SK-N-SH treated with all-trans-retinoic acid at 6 μM for 48 hours (cell line): ENCODE measurements at regions not wholly inside any gene's neighbourhood (a gene's known extent, or its start where the extent isn't known, plus 50 kb on each side); places are given as distances from the start of the nearest gene placed in this dataset.

Experiments
- CREB5 ChIP-seq: fragments of 250-450 bp; sonication (Bioruptor Pico); IDR thresholded peaks from 2 replicates; pipeline ENCODE4 v1.5.1; 2020; ENCODE audit warnings: low read depth, mild to moderate bottlenecking, moderate library complexity
- CSDC2 ChIP-seq: fragments of 250-450 bp; sonication (Bioruptor Pico); IDR thresholded peaks from 2 replicates; pipeline ENCODE4 v1.5.0; 2020; ENCODE audit warnings: mild to moderate bottlenecking, moderate library complexity
- CSRNP3 ChIP-seq: fragments of 250-450 bp; sonication (Bioruptor Pico); IDR thresholded peaks from 2 replicates; pipeline ENCODE4 v1.5.1; 2021; ENCODE audit warnings: mild to moderate bottlenecking, moderate library complexity
- GLIS3 ChIP-seq: fragments of 250-450 bp; sonication (Bioruptor Pico); IDR thresholded peaks from 2 replicates; pipeline ENCODE4 v1.5.0; 2020; ENCODE audit warnings: mild to moderate bottlenecking, moderate library complexity
- ISL1 ChIP-seq: fragments of 250-450 bp; sonication (Bioruptor Pico); IDR thresholded peaks from 2 replicates; pipeline ENCODE4 v2.1.2; 2022; ENCODE audit warnings: mild to moderate bottlenecking, moderate library complexity
- PATZ1 ChIP-seq: fragments of 250-450 bp; sonication (Bioruptor Pico); IDR thresholded peaks from 2 replicates; pipeline ENCODE4 v1.8.0; 2020; ENCODE audit warnings: mild to moderate bottlenecking, moderate library complexity, borderline replicate concordance
- RARB ChIP-seq: fragments of 250-450 bp; sonication (Bioruptor Pico); IDR thresholded peaks from 2 replicates; pipeline ENCODE4 v1.8.0; 2021; ENCODE audit warnings: mild to moderate bottlenecking, moderate library complexity
- ZNF8 ChIP-seq: fragments of 450-650 bp; formaldehyde crosslinking; IDR thresholded peaks from 2 replicates; pipeline ENCODE4 v1.5.0; 2020; ENCODE audit warnings: mild to moderate bottlenecking, moderate library complexity

- TF ChIP-seq RARB (CRISPR knock-in tag) (no peak), CSDC2 (CRISPR knock-in tag) (no peak), CREB5 (no peak), GLIS3 (no peak), PATZ1 (CRISPR knock-in tag) (no peak), ISL1 (CRISPR knock-in tag) (no peak), ZNF8 (no peak), CSRNP3 (CRISPR knock-in tag) (no peak)
Observed at GRCh38 chr13:79062291-79062690, 343.8 kb downstream of the RBM26 start.
